ENCODE measurements at regions not wholly inside any gene's neighbourhood (a gene's known extent, or its start where the extent isn't known, plus 50 kb on each side); places are given as distances from the start of the nearest gene placed in this dataset.

- no peak for DNase-seq (ENCODE audit: extremely low spot score, unreplicated experiment)
- Mint-ChIP-seq H3K4me1 (ENCODE audit: unreplicated experiment) (no peaks in the 10 kb centered on the region), H3K4me3 (ENCODE audit: unreplicated experiment) (no peak overlapping the region), H3K36me3 (ENCODE audit: unreplicated experiment) (no peaks in the 10 kb centered on the region), H3K9me3 (ENCODE audit: unreplicated experiment) (no peaks in the 10 kb centered on the region), H3K27me3 (ENCODE audit: unreplicated experiment) (no peaks in the 10 kb centered on the region), H3K27ac (ENCODE audit: unreplicated experiment) (no peak overlapping the region)
- peak; percentile 28 for TF ChIP-seq CTCF (IDR thresholded peaks at IDR 0.05)
Observed at GRCh38 chr20:60137657-60138245, 179.5 kb downstream of the CDH26 start.

- Mint-ChIP-seq H3K36me3 (ENCODE audit: unreplicated experiment) (no peaks in the 10 kb centered on the region), H3K27me3 (ENCODE audit: unreplicated experiment) (no peaks in the 10 kb centered on the region), H3K9me3 (ENCODE audit: unreplicated experiment) (no peaks in the 10 kb centered on the region), H3K4me1 (ENCODE audit: unreplicated experiment) (no peaks in the 10 kb centered on the region), H3K4me3 (ENCODE audit: unreplicated experiment) (no peak overlapping the region), H3K27ac (ENCODE audit: unreplicated experiment) (no peak overlapping the region)
- peak; percentile 81 for DNase-seq (ENCODE audit: extremely low spot score, unreplicated experiment)
- TF ChIP-seq CTCF (IDR thresholded peaks at IDR 0.05), result no peak
Observed at GRCh38 chr20:60138256-60139220, 180.3 kb downstream of the CDH26 start.

- no peaks in the 10 kb centered on the region for H3K4me1 Mint-ChIP-seq (ENCODE audit: unreplicated experiment)
- no peaks in the 10 kb centered on the region for H3K27me3 Mint-ChIP-seq (ENCODE audit: unreplicated experiment)
- no peak overlapping the region for H3K4me3 Mint-ChIP-seq (ENCODE audit: unreplicated experiment)
- H3K9me3 Mint-ChIP-seq (ENCODE audit: unreplicated experiment), result no peaks in the 10 kb centered on the region
- no peak for DNase-seq (ENCODE audit: extremely low spot score, unreplicated experiment)
- no peak overlapping the region for H3K27ac Mint-ChIP-seq (ENCODE audit: unreplicated experiment)
- no peaks in the 10 kb centered on the region for H3K36me3 Mint-ChIP-seq (ENCODE audit: unreplicated experiment)
- TF ChIP-seq CTCF (IDR thresholded peaks at IDR 0.05), result no peak
Observed at GRCh38 chr20:60139663-60140446, 181.6 kb downstream of the CDH26 start.

- H3K36me3 Mint-ChIP-seq (ENCODE audit: unreplicated experiment), result no peaks in the 10 kb centered on the region
- TF ChIP-seq CTCF (IDR thresholded peaks at IDR 0.05), result no peak
- no peak overlapping the region for H3K27ac Mint-ChIP-seq (ENCODE audit: unreplicated experiment)
- H3K4me1 Mint-ChIP-seq (ENCODE audit: unreplicated experiment), result no peaks in the 10 kb centered on the region
- H3K9me3 Mint-ChIP-seq (ENCODE audit: unreplicated experiment), result no peaks in the 10 kb centered on the region
- H3K4me3 Mint-ChIP-seq (ENCODE audit: unreplicated experiment), result no peak overlapping the region
- no peak for DNase-seq (ENCODE audit: extremely low spot score, unreplicated experiment)
- H3K27me3 Mint-ChIP-seq (ENCODE audit: unreplicated experiment), result peaks cover 4% of the 10 kb centered on the region
Observed at GRCh38 chr20:60142587-60142986, 184.4 kb downstream of the CDH26 start.
